GM12878 (cell line): ENCODE measurements at regions not wholly inside any gene's neighbourhood (a gene's known extent, or its start where the extent isn't known, plus 50 kb on each side); places are given as distances from the start of the nearest gene placed in this dataset.
"Not testable (repeated sequence)": the region's sequence is repeated elsewhere in the genome, so short reads cannot be mapped to it uniquely, and the experiment has no call there.

Experiments
- ATAC-seq: fragments of 200-7000 bp; cut with Tn5 transposase; 3 replicates; pipeline ENCODE4 v1.9.1; 2020; ENCODE audit warnings: mild to moderate bottlenecking, moderate library complexity
- BruUV-seq: library from RNA; stranded (reverse); fragments of 400-500 nt; replicated peaks from 2 replicates; lab custom pipeline; 2021; lab: Mats Ljungman, UMichigan
- CTCF ChIA-PET: fragments of 300-600 bp; sonication (Branson Sonifier 250); formaldehyde crosslinking; extraction: SDS; loops from one replicate; lab custom pipeline; 2021; ENCODE audit warnings: inconsistent platforms; lab: Yijun Ruan, JAX
- POLR2A ChIA-PET: fragments of 350-600 bp; formaldehyde crosslinking; extraction: SDS; loops from one replicate; lab custom pipeline; 2021; ENCODE audit warnings: inconsistent platforms; lab: Charles Lee
- RAD21 ChIA-PET: fragments of 300-600 bp; sonication (Branson Sonifier 250); formaldehyde crosslinking; loops from one replicate; lab custom pipeline; 2023; ENCODE audit warnings: antibody characterized with exemption; ENCODE audit not compliant: unreplicated experiment; lab: Charles Lee
- SMC1A ChIA-PET: fragments of 300-600 bp; sonication (Branson Sonifier 250); formaldehyde crosslinking; loops from one replicate; lab custom pipeline; 2023; ENCODE audit not compliant: unreplicated experiment, uncharacterized antibody; lab: Charles Lee
- DNase-seq: peaks from one replicate; pipeline ENCODE4 v3.0.0-alpha.2; 2011; ENCODE audit warnings: low read depth, low spot score
- FAIRE-seq: peaks from 3 replicates; lab custom pipeline; 2011; peaks lifted over from hg19 to GRCh38; lab: Jason Lieb, UNC
- H2AFZ ChIP-seq: 2 replicates; pipeline ENCODE4 v1.6.0; 2011; ENCODE audit warnings: low read depth, low read length, control low read depth; ENCODE audit not compliant: control insufficient read depth
- H3K27ac ChIP-seq: 2 replicates; pipeline ENCODE4 v1.5.1; 2011; ENCODE audit warnings: control low read depth; ENCODE audit not compliant: control insufficient read depth, insufficient read depth
- H3K27me3 ChIP-seq, 2 experiments: replicated peaks in 1 of 2; 2 replicates each; pipeline versions ENCODE4 v1.6.0 to v1.6.1; 2011; ENCODE audit warnings: low read length in 1 of 2; ENCODE audit not compliant: control insufficient read depth in 2 of 2, insufficient read depth in 2 of 2
- H3K36me3 ChIP-seq, 2 experiments: 2 replicates each; pipeline ENCODE4 v1.5.1; 2011; ENCODE audit warnings: low read length in 1 of 2; ENCODE audit not compliant: control insufficient read depth in 2 of 2, insufficient read depth in 2 of 2
- H3K4me1 ChIP-seq: 2 replicates; pipeline ENCODE4 v1.6.1; 2011; ENCODE audit warnings: mild to moderate bottlenecking, low read length, moderate library complexity, mixed read lengths; ENCODE audit not compliant: control insufficient read depth, insufficient read depth
- H3K4me2 ChIP-seq: 2 replicates; pipeline ENCODE4 v1.6.0; 2011; ENCODE audit warnings: control low read depth; ENCODE audit not compliant: control insufficient read depth, insufficient read depth
- H3K4me3 ChIP-seq: fragments of 200-600 bp; sonication (generic); 2 replicates; pipeline ENCODE4 v1.5.1; 2016
- H3K79me2 ChIP-seq: 2 replicates; pipeline ENCODE4 v1.6.0; 2011; ENCODE audit warnings: low read length; ENCODE audit not compliant: control insufficient read depth, insufficient read depth
- H3K9ac ChIP-seq: 2 replicates; pipeline ENCODE4 v1.8.0; 2011; ENCODE audit warnings: low read length, control low read depth, mixed read lengths; ENCODE audit not compliant: control insufficient read depth, insufficient read depth
- H3K9me3 ChIP-seq: replicated peaks from 3 replicates; pipeline ENCODE4 v1.5.1; 2011; ENCODE audit warnings: mild to moderate bottlenecking, low read length; ENCODE audit not compliant: control insufficient read depth, insufficient read depth
- H4K20me1 ChIP-seq: 2 replicates; pipeline ENCODE4 v1.6.0; 2011; ENCODE audit not compliant: control insufficient read depth, insufficient read depth
- CHD1 ChIP-seq: IDR thresholded peaks from 2 replicates; pipeline ENCODE4 v1.6.1; 2012; ENCODE audit warnings: low read depth, low read length, improper control_type of control experiment
- CTCF ChIP-seq, 3 experiments: IDR thresholded peaks in 2 of 3; conservative IDR thresholded peaks in 1 of 3; 2 replicates each; pipeline ENCODE4 v1.5.1; 2011; ENCODE audit warnings: low read depth in 3 of 3, low read length in 3 of 3, mild to moderate bottlenecking in 3 of 3, control low read depth in 2 of 3, moderate library complexity in 2 of 3, inconsistent platforms in 1 of 3, mixed read lengths in 1 of 3; ENCODE audit not compliant: control insufficient read depth in 2 of 3, insufficient read depth in 1 of 3; ENCODE audit errors: extremely low read depth in 1 of 3
- ETV6 ChIP-seq, 2 experiments: fragments of 450-650 bp in 1 of 2; IDR thresholded peaks in 1 of 2; conservative IDR thresholded peaks in 1 of 2; 2 replicates each; pipeline ENCODE4 v1.6.1; 2014; ENCODE audit warnings: antibody characterized with exemption in 1 of 2, borderline replicate concordance in 1 of 2, low read depth in 1 of 2, mild to moderate bottlenecking in 1 of 2, moderate library complexity in 1 of 2
- FOXM1 ChIP-seq: IDR thresholded peaks from 2 replicates; pipeline ENCODE4 v1.6.1; 2012; ENCODE audit warnings: low read depth, mild to moderate bottlenecking, inconsistent platforms, low read length, moderate library complexity
- KLF5 ChIP-seq: fragments of 450-650 bp; IDR thresholded peaks from 2 replicates; pipeline ENCODE4 v1.6.1; 2014; ENCODE audit warnings: mild to moderate bottlenecking; ENCODE audit not compliant: partially characterized antibody
- NR2C1 ChIP-seq: fragments of 450-650 bp; IDR thresholded peaks from 2 replicates; pipeline ENCODE4 v1.6.1; 2017; ENCODE audit warnings: antibody characterized with exemption, mild to moderate bottlenecking, moderate library complexity
- NR2F1 ChIP-seq: fragments of 450-650 bp; conservative IDR thresholded peaks from 2 replicates; pipeline ENCODE4 v1.6.1; 2017; ENCODE audit warnings: mild to moderate bottlenecking
- PML ChIP-seq: IDR thresholded peaks from 2 replicates; pipeline ENCODE4 v1.6.1; 2012; ENCODE audit warnings: low read length, inconsistent platforms
- POLR2A ChIP-seq: IDR thresholded peaks from 2 replicates; pipeline ENCODE4 v1.6.1; 2011; ENCODE audit warnings: low read depth, mild to moderate bottlenecking, low read length
- TCF12 ChIP-seq: IDR thresholded peaks from 2 replicates; pipeline ENCODE4 v1.6.1; 2011; ENCODE audit warnings: low read depth, mild to moderate bottlenecking, low read length
- ZNF24 ChIP-seq: fragments of 450-650 bp; IDR thresholded peaks from 2 replicates; pipeline ENCODE4 v1.6.1; 2017; ENCODE audit warnings: antibody characterized with exemption, mild to moderate bottlenecking
- WGBS: methylation state at CpG from one replicate; pipeline ENCODE4 v1.1.6; 2016; ENCODE audit warnings: low lambda C conversion rate; ENCODE audit not compliant: insufficient replicate concordance, insufficient coverage; ENCODE audit errors: missing lambda C conversion rate; 5-methylcytosine and 5-hydroxymethylcytosine counted together
- in situ Hi-C: fragments of 300-500 bp; cut with MboI; formaldehyde crosslinking; loops from 9 replicates; pipeline ENCODE4 v1.14.3; 2018; ENCODE audit warnings: mixed read lengths
- intact Hi-C: fragments of 100-400 bp; cut with micrococcal nuclease; formaldehyde crosslinking; loops from one replicate; pipeline ENCODE4 v1.14.2; 2022; ENCODE audit not compliant: unreplicated experiment

- RAD21 ChIA-PET, result no interaction called here
Observed at GRCh38 chr3:31322460-31322859, 210.3 kb upstream of the STT3B start.

GRCh38 chr3:31327826-31328357, 204.8 kb upstream of the STT3B start:
- in situ Hi-C loops, H3K79me2 ChIP-seq, intact Hi-C loops, ATAC-seq, H2AFZ ChIP-seq, H3K27me3 ChIP-seq, H4K20me1 ChIP-seq, H3K36me3 ChIP-seq, H3K9ac ChIP-seq, H3K4me2 ChIP-seq, H3K4me1 ChIP-seq, H3K4me3 ChIP-seq, SMC1A ChIA-PET, H3K27ac ChIP-seq, H3K9me3 ChIP-seq, FAIRE-seq, CTCF ChIA-PET, DNase-seq, RAD21 ChIA-PET, BruUV-seq: not testable (repeated sequence)
- POLR2A ChIA-PET, result interaction anchor here (0.6 kb wide), 1 partner anchor 80 kb away, joined by 3 read pairs; no protein-coding TSS in a partner anchor
- 64% methylated on average over 3 of the region's 3 CpGs for WGBS

More at GRCh38 chr3:31322460-31322859, 210.3 kb upstream of the STT3B start:
- DNase-seq (no peak), FAIRE-seq (no peak), ATAC-seq (no peak)
- 87% methylated on average over 4 of the region's 4 CpGs for WGBS
- H3K4me2 ChIP-seq, result no peak overlapping the region
- no peaks in the 10 kb centered on the region for H3K4me1 ChIP-seq
- H3K79me2 ChIP-seq, result no peaks in the 10 kb centered on the region
- CTCF ChIA-PET, result interaction anchor here (1.9 kb wide), 1 partner anchor 553 kb away, joined by 4 read pairs; no protein-coding TSS in a partner anchor
- POLR2A ChIA-PET, result no interaction called here
- H3K9me3 ChIP-seq, result peaks cover 3% of the 10 kb centered on the region
- H2AFZ ChIP-seq, result no peak overlapping the region
- H3K27me3 ChIP-seq, result no peaks in the 10 kb centered on the region
- no peak overlapping the region for H3K4me3 ChIP-seq
- H3K27ac ChIP-seq, result no peak overlapping the region
- in situ Hi-C loops (no loop called here), intact Hi-C loops (no loop called here)
- TF ChIP-seq PML (no peak), TCF12 (no peak), CTCF (IDR thresholded peaks at IDR 0.05 in 2 of 3, conservative IDR thresholded peaks at IDR 0.05 in 1 of 3; ENCODE audit: control insufficient read depth in 2 of 3, extremely low read depth in 1 of 3, insufficient read depth in 1 of 3, low read depth in 3 of 3, low read length in 3 of 3) (no peak), NR2C1 (no peak), NR2F1 (no peak), ETV6 (conservative IDR thresholded peaks at IDR 0.05 in 1 of 2, IDR thresholded peaks at IDR 0.05 in 1 of 2; ENCODE audit: borderline replicate concordance in 1 of 2, low read depth in 1 of 2) (no peak), CHD1 (no peak), ZNF24 (no peak), FOXM1 (no peak), KLF5 (no peak), POLR2A (no peak)
- SMC1A ChIA-PET, result interaction anchor here (1.3 kb wide), 1 partner anchor 78 kb away, joined by 3 read pairs; no protein-coding TSS in a partner anchor
- BruUV-seq, result no TSS peak
- H4K20me1 ChIP-seq, result no peaks in the 10 kb centered on the region
- no peaks in the 10 kb centered on the region for H3K36me3 ChIP-seq
- H3K9ac ChIP-seq, result no peak overlapping the region
